ENCODE measurements at regions not wholly inside any gene's neighbourhood (a gene's known extent, or its start where the extent isn't known, plus 50 kb on each side); places are given as distances from the start of the nearest gene placed in this dataset.

GRCh38 chrX:6679550-6679949 is 144.6 kb upstream of the VCX3A start:
- no peaks in the 10 kb centered on the region for H3K27me3 ChIP-seq (ENCODE audit: insufficient read depth, low read length)
- H3K27ac ChIP-seq (ENCODE audit: low read depth, low read length, poor library complexity, severe bottlenecking): no peak overlapping the region
- H3F3A ChIP-seq (ENCODE audit: insufficient read depth, low read length): no peaks in the 10 kb centered on the region
- no peak overlapping the region for H3K9ac ChIP-seq (ENCODE audit: low read length)
- H3K4me3 ChIP-seq (ENCODE audit: low read depth, low read length, poor library complexity, severe bottlenecking): no peak overlapping the region
- no peaks in the 10 kb centered on the region for H3K36me3 ChIP-seq (ENCODE audit: insufficient read depth, low read length)
- no peaks in the 10 kb centered on the region for H3K9me3 ChIP-seq (ENCODE audit: low read length)
- TF ChIP-seq, protein P1, sequence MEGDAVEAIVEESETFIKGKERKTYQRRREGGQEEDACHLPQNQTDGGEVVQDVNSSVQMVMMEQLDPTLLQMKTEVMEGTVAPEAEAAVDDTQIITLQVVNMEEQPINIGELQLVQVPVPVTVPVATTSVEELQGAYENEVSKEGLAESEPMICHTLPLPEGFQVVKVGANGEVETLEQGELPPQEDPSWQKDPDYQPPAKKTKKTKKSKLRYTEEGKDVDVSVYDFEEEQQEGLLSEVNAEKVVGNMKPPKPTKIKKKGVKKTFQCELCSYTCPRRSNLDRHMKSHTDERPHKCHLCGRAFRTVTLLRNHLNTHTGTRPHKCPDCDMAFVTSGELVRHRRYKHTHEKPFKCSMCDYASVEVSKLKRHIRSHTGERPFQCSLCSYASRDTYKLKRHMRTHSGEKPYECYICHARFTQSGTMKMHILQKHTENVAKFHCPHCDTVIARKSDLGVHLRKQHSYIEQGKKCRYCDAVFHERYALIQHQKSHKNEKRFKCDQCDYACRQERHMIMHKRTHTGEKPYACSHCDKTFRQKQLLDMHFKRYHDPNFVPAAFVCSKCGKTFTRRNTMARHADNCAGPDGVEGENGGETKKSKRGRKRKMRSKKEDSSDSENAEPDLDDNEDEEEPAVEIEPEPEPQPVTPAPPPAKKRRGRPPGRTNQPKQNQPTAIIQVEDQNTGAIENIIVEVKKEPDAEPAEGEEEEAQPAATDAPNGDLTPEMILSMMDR (IDR thresholded peaks at IDR 0.05; ENCODE audit: low read length): no peak
- no peak for TF ChIP-seq EZH2 (IDR thresholded peaks at IDR 0.05; ENCODE audit: borderline replicate concordance, low read length)
- no peaks in the 10 kb centered on the region for H3K9me2 ChIP-seq (ENCODE audit: low read depth, low read length)
- no peaks in the 10 kb centered on the region for H4K20me1 ChIP-seq (ENCODE audit: insufficient read depth, low read length)
- H2AFZ ChIP-seq (ENCODE audit: low read length): no peak overlapping the region
- no peak overlapping the region for H3K4me2 ChIP-seq (ENCODE audit: low read length)
- no peaks in the 10 kb centered on the region for H3K79me2 ChIP-seq (ENCODE audit: insufficient read depth, low read length)
- H3K4me1 ChIP-seq (ENCODE audit: insufficient read depth, low read length, severe bottlenecking): no peaks in the 10 kb centered on the region

- H3K36me3 ChIP-seq (ENCODE audit: insufficient read depth, low read length): no peaks in the 10 kb centered on the region
- no peaks in the 10 kb centered on the region for H3K4me1 ChIP-seq (ENCODE audit: insufficient read depth, low read length, severe bottlenecking)
- TF ChIP-seq EZH2 (IDR thresholded peaks at IDR 0.05; ENCODE audit: borderline replicate concordance, low read length): no peak
- TF ChIP-seq, protein P1 (IDR thresholded peaks at IDR 0.05; ENCODE audit: low read length): no peak
- H3K9me2 ChIP-seq (ENCODE audit: low read depth, low read length): no peaks in the 10 kb centered on the region
- no peak overlapping the region for H3K9ac ChIP-seq (ENCODE audit: low read length)
- no peaks in the 10 kb centered on the region for H4K20me1 ChIP-seq (ENCODE audit: insufficient read depth, low read length)
- no peak overlapping the region for H3K4me2 ChIP-seq (ENCODE audit: low read length)
- H3K27me3 ChIP-seq (ENCODE audit: insufficient read depth, low read length): no peaks in the 10 kb centered on the region
- H3F3A ChIP-seq (ENCODE audit: insufficient read depth, low read length): no peaks in the 10 kb centered on the region
- no peak overlapping the region for H3K27ac ChIP-seq (ENCODE audit: low read depth, low read length, poor library complexity, severe bottlenecking)
- no peaks in the 10 kb centered on the region for H3K9me3 ChIP-seq (ENCODE audit: low read length)
- H3K79me2 ChIP-seq (ENCODE audit: insufficient read depth, low read length): no peaks in the 10 kb centered on the region
- no peak overlapping the region for H3K4me3 ChIP-seq (ENCODE audit: low read depth, low read length, poor library complexity, severe bottlenecking)
- no peak overlapping the region for H2AFZ ChIP-seq (ENCODE audit: low read length)
Observed at GRCh38 chrX:6678313-6678712, 143.4 kb upstream of the VCX3A start.

GRCh38 chrX:6674734-6675133 is 139.8 kb upstream of the VCX3A start:
- no peak overlapping the region for H3K9ac ChIP-seq (ENCODE audit: low read length)
- H3K27ac ChIP-seq (ENCODE audit: low read depth, low read length, poor library complexity, severe bottlenecking): no peak overlapping the region
- TF ChIP-seq, protein P1 (IDR thresholded peaks at IDR 0.05; ENCODE audit: low read length): no peak
- TF ChIP-seq EZH2 (IDR thresholded peaks at IDR 0.05; ENCODE audit: borderline replicate concordance, low read length): no peak
- H3K4me1 ChIP-seq (ENCODE audit: insufficient read depth, low read length, severe bottlenecking): no peaks in the 10 kb centered on the region
- H3K4me2 ChIP-seq (ENCODE audit: low read length): no peak overlapping the region
- H3K27me3 ChIP-seq (ENCODE audit: insufficient read depth, low read length): no peaks in the 10 kb centered on the region
- H3K9me3 ChIP-seq (ENCODE audit: low read length): no peaks in the 10 kb centered on the region
- no peak overlapping the region for H2AFZ ChIP-seq (ENCODE audit: low read length)
- H3K36me3 ChIP-seq (ENCODE audit: insufficient read depth, low read length): no peaks in the 10 kb centered on the region
- H3F3A ChIP-seq (ENCODE audit: insufficient read depth, low read length): no peaks in the 10 kb centered on the region
- no peak overlapping the region for H3K4me3 ChIP-seq (ENCODE audit: low read depth, low read length, poor library complexity, severe bottlenecking)
- H4K20me1 ChIP-seq (ENCODE audit: insufficient read depth, low read length): no peaks in the 10 kb centered on the region
- no peaks in the 10 kb centered on the region for H3K79me2 ChIP-seq (ENCODE audit: insufficient read depth, low read length)
- no peaks in the 10 kb centered on the region for H3K9me2 ChIP-seq (ENCODE audit: low read depth, low read length)

Measured in OCI-LY1 (cell line).